Posterior cingulate gyrus (tissue), 11 donors: ENCODE measurements at regions not wholly inside any gene's neighbourhood (a gene's known extent, or its start where the extent isn't known, plus 50 kb on each side); places are given as distances from the start of the nearest gene placed in this dataset.

Source experiments
- DNase-seq, 10 donors: peaks; one replicate each; pipeline versions ENCODE4 v3.0.0 to v3.0.0-alpha.2; 2020 to 2021; ENCODE audit warnings: mixed read lengths in 3 of 10
- intact Hi-C: fragments of 100-400 bp; cut with DNase I; formaldehyde crosslinking; loops from one replicate; pipeline ENCODE4 v1.15.1; 2023

DNA sequence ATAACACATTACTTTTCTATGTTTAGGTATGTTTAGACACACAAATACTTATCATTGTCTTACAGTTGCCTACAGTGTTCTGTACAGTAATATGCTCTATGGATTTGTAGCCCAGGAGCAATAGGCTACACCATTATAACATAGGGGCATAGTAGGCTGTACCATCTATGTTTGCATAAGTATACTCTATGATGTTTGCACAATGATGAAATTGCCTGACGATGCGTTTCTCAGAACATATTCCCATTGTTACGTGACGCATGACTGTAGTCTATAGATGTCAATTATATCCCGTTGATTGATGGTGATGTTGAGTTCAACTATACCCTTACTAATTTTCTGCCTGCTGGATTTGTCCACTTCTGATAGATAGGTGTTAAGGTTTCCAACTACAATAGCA lies 139.4 kb upstream of the PFN2 start:
- no peak for DNase-seq
- intact Hi-C loops, result no loop called here

DNA sequence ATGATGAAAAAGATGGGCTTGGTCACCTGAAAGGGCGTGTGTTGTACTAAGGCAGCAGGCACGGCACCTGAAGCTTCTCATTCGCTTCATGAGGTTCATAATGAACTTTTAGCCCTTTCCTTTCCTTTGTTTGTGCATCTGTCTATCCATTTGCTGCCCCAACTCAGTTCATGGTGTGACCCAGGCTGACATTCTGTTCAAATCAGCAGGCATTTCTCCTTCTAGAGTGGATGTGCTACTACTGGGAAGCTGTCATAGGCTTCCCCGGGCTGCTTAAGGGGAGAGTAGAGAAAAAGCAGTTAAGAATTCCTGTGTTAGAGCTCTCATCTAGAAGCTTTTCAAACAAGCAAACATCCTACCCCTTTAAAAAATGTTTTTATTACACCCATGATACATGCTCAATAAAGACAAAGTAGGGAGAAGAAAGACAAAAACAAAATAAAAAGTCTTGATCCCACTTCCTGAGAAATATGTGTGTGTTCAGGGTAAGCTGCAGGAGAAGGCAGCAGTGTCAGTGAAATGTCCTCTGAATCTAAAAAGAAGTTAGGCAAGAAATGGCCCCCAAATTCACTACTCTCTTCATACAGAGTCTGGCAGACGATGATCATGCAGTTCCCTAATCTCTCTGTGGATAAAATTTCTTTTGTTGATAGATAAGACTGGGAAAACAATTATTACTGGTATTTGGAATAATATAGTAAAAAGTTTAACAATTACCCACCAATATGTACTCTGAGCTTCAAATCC lies 136.9 kb upstream of the PFN2 start:
- no peak for DNase-seq
- intact Hi-C loops, result no loop called here

DNA sequence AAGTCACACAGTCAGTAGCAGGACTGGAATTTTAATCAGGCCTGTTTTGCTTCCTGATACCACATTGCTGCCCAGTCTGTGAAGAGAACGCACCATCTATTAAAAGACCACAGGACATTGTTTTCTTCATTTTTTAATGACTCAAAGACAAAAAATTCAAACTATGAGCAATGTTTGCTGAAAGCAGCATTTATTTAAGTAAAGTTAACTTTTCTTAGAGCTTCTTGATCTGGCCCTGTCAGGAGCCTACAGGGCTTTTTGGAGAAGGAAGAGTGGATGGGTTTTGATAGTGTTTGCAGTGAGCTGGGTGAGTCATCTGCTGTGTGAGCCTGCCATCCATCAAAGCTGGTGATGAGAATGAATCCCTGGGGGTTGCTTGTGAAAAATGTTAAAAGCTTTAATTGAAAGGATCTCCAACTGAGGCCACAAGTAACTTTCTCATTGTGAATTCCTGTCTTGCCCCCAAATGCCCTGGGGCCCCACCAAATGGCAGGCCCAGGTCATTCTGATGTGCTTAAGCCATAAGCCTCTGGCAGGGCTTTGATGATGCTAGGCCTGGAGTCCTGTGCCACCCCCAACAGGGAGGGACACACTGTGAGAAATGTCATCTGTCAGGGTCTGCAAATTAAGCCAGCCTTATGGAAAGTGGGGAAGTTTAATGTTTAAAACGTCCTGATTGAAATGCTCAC lies 136.2 kb upstream of the PFN2 start:
- no peak for DNase-seq
- intact Hi-C loops, result no loop called here

DNA sequence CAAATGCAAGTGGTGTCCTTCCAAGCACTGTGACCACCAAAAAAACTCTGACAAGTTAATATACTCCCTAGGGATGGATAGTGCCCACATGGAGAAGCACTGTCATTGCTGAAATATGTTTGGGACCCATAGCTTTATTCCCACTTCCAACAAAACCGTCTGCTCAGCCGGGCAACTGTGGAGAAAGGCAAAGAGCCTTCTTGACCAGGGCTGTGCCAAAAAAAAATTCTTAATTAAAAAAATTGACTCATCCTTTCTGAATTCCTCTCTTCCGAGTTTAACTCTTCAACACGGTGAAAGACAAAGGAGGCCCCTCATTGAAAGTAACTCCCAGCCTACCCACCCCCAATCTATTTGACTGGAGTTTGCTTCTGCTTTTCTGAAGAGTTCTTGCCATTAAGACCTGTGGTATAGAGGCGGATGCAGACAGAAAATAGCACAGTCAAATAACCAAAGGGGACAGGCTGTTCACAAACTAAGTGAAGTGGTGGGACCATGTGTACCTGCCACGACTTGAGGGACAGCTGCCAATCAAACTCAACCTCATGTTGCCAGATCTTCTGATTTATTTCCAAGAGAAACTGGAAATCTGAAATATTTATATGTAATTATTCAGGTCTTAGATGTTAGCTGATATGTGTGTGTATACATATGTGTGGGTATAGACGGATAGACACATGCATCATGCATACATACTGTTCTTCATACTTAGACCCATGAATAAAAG lies 135.4 kb upstream of the PFN2 start:
- intact Hi-C loops, result no loop called here
- DNase-seq, result no peak

DNA sequence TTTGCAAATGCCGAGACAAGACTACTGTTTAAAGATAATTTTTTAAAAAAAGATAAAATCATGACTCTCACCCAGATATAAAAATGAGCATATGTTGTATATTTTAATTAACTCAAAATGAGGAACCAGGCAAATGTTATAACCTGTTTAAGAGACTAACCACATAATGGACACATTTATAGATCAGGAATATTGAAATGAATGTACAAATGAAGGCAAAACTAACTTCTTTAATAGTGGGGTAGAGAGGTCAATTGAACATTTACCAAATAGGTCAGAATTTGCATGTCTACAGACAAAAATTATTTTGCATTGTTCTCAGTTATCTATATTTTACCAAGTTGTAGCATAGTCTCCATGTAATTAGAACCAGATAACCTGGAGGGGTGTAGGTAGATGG lies 134.3 kb upstream of the PFN2 start:
- no peak for DNase-seq
- intact Hi-C loops, result no loop called here

DNA sequence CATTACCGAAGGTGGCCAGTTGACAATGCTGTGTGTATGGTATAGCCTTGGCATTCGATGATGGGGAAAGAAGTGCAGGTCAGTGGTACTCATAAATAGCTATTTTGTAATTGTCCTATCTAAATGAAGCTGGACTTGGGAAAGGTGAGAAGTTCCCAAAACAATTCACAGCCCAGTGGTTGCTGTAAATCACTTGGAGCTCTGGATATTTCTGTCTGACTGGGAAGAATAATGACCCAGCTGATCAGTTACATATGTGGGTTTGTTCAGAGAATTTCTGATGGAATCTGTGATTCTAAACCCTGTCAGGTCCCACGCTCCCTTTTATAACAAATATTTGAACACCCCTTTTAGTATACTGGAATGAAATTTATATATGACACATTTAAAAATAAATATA lies 133.9 kb upstream of the PFN2 start:
- no peak for DNase-seq

DNA sequence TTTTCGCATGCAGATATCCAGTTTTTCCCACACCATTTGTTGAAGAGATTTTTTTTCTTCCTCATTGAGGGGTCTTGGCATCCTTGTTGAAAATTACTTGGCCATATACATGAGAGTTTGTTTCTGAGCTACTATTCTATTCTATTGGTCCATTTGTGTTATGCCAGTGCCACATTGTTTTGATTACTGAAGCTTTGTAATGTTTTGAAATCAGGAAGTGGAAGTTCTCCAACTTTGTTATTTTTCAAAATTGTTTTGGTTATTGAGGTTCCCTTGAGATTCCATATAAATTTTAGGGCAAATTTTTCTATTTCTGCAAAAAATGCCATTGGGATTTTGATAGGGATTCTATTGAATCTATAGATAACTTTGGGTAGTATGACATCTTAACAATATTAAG lies 130.3 kb upstream of the PFN2 start:
- no peak for DNase-seq
- intact Hi-C loops, result no loop called here

More for the DNA sequence above, 133.9 kb upstream of the PFN2 start:
- intact Hi-C loops, result no loop called here

DNA sequence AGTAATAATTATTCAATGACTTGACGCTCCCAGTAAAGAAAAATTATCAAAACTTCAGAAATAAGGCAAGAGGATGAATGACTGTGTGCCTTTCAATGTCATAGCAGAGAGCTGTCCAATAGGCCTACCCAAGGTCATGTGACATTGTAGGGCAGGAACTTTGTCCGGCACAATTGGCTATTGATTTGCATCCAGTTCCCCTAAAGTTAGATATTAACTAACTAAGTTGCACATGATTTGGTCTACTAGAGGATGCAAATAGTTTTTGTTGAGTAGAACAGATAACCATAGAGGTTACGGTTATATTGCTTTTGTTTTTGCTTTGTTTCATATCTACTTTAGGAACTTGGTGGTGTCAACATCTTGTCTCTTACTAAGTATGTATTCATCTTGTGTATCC lies 127.9 kb upstream of the PFN2 start:
- no peak for DNase-seq
- intact Hi-C loops, result no loop called here

DNA sequence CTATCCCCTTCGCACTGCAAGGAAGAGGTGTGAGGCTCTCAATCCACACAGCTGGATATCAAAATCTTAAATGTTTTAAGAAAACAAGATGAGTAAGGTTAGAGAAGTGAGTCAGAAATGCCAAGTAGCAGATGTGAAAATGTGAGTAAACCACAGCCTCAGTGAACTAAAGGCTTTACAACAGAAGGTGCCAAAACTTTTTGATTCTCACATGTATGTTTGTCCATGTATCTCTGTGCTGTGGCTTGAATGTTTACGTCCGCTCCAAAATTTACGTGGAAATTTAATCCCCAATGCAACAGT lies 126.8 kb upstream of the PFN2 start:
- intact Hi-C loops, result no loop called here

DNA sequence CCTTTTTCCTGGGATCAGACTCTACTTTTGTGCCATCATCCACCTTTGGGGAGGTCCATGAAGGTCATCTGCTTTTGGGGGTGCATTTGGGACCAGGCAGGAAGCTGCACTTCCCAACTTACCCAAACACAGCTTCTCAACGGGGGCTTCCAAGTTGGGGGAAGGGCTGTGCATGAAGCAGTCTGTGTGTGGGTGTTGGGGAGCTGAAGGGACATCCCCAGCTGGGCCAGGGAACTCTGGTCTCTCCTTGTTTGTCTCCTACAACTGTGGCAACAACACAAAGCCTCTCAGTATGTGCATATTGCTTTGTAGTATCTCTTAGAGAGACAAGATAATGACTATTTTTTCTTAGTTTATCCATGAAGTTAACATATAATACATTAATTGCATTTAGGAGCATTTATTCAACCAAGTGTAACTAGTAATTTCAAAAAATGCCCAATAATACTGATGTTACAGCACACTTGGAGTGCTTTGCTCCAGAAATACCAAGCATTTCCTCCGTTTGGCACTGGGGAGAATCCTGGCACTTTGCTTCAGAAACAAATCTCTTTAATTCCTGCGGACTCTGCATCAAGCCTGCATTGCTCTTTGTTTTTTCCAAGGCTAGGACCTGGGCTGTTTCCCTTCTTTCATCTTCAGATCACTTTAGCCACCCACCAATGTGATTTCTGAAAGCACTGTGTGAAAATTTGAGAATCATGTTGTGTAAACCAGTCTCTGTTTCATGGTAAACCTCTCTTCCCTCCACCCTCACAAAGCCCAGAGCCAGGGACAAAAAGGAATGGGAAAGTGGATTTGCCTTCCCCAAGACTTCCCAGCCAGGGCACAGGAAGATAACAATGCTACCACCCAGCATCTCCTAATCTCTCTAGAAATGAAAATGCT lies 126.2 kb upstream of the PFN2 start:
- intact Hi-C loops, result no loop called here
- DNase-seq, result no peak

More for the DNA sequence above, 126.8 kb upstream of the PFN2 start:
- no peak for DNase-seq

DNA sequence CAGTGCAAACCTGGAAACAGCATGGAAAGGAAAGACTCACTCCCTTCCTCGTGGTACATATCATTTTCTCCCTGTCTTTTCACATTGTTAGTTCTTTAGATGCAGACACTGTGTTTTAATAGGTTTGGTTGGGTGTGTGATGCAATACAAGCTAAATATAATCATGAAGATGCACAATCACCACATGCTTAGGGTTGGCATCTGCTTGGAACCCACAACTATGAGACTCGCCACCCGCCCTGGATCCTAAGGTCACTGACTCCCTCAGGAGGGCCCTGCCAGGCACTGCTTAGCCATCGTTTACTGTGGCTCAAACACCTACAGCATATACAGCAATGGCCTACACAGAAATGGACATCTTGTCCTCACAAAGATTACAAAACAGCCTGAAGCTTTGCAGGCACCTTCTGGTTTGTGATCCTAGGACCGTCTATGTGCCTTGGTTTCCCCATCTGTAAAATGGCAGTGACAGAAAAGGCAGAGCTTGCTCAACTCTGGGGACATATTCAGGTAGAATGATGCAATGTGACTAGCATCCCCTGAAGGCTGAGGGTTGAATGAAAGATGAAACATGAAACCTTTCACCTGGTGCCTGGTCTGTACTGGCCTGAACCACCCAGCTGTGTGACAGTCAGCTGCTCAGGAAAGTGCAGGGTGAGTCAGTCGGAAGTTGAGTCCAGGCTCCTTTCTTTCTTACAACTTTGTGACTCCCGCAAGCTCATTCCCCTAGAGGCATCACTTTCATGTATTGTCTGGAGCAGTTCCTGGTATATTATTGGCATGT lies 123.6 kb upstream of the PFN2 start:
- intact Hi-C loops, result no loop called here
- DNase-seq, result no peak

DNA sequence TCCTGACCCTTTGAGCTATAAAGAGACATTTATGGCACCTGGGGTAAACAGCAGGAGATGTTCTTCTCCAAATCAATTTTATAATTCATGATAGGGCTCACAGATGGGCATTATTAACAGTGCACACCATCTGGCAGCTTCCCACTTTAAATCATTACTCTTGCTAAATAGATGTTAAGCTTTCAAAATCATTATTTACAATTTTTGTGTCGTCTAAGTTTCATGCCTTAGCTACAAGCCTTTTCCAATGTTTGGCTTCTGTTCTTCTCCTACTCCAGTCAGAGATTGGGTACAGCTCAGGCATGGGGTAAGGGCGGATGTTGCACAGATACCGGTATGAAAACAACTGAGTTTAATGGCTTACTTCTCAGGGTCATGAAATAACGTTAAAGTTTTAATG lies 120.9 kb upstream of the PFN2 start:
- DNase-seq, result no peak
- intact Hi-C loops, result no loop called here

DNA sequence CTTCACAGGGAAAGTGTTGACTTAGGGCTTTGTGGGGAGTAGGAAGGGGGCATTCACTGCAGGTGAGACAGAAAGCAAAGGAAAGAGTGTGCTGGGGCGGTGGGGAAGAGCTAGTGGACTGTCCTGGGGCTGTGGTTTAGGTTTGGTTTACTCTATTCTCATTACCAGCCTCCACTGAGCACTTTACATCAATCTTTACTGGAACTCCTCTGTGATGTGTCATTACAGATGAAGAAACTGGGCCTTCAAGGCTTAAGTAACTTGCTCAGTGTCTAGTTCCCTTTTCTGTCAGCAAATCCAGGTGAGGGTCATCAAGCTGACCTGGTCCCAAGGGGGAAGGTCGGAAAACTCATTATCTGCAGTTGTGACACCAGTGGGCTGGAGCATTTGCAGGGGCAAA lies 120.2 kb upstream of the PFN2 start:
- DNase-seq, result no peak
- intact Hi-C loops, result no loop called here

DNA sequence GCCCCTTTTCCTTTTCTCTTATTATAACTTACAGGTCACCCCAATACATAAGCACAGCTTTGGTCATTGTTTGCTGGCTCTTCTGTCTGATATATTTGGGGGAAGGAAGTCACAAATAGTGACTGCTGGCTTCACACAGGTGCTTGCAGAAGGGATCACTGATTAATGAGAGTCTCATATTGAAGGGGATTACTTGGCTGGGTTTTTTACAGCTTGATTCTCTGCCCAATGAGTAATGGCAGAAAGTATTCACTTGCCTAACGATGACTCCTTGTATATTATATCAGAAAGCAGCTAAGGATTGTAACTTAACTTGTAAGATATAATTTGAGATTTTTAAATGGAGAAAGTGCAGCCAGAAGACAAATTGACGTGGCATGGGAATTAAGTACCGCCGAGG lies 119.3 kb upstream of the PFN2 start:
- no peak for DNase-seq
- intact Hi-C loops, result no loop called here

DNA sequence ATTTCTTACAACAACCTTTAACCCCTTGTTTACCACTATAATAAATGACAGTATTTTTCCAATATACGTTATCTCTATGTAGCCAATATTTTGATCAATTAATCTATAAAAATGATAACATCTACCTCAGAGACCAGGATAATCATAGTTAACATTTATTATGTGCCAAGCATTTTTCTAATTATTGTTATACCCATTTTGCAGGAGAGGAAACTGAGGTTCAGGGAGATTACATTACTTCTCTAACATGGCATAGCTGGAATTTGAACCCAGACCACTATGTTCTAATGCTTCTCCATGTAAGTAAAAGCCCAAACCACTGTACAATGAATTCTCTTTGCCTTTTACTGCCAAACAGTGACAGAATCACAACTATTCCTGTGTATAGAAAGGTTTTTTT lies 113.4 kb upstream of the PFN2 start:
- intact Hi-C loops, result no loop called here
- no peak for DNase-seq

DNA sequence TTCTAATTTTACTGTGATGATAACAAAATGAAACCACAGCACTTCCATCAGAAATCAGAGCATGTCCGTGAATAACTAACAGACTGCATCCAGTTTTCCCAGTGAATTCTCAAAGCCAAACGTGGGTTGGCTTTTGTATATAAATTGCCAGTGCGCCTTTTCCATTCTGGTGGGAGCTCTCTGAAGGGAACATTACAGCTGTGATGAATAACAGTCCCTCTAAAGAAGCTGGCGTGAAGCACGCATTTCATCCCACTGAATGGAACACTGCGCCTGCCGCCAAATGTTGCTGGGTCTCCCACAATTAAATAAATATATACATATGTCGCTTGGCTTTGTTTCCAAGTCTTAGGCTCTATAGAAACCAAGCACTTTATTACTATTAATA lies 113.0 kb upstream of the PFN2 start:
- intact Hi-C loops, result no loop called here

DNA sequence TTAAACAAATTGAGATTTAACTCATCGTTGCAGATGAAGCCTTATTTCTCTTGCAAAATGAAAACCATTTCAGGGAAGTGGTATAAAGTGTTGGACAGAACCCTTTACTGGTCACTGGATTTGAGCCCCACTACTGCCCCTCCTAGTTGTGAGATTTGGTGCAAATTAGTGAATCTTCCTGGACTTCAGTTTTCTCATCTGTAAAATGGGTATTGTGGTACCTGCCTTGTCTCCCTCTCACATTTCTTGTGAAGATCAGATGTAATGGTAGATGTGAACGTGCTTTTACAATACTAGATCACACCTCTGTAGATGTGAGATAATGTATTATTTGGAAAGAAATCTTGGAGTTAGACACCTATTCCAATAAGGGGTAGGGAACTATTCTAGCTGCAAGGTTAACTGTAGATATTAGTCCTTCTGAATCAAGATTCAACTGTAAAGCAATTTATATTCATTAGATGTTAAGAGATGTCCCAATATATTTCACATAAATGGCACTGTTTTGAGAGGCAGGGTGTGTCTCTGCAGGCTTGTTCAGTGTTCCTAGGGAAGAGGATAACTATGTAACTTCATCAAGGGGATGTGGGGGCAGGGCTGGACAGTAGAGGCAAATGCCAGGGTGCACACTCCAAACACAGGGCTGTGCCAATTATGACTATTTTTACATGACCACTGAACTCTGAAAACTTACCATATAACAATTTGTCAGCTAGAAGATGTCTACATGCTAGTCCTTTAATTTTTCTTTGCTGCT lies 112.4 kb upstream of the PFN2 start:
- intact Hi-C loops, result no loop called here
- no peak for DNase-seq

More for the DNA sequence above, 113.0 kb upstream of the PFN2 start:
- peak in 5 of 10 donors; percentile 22 to 86 (median 33) for DNase-seq

DNA sequence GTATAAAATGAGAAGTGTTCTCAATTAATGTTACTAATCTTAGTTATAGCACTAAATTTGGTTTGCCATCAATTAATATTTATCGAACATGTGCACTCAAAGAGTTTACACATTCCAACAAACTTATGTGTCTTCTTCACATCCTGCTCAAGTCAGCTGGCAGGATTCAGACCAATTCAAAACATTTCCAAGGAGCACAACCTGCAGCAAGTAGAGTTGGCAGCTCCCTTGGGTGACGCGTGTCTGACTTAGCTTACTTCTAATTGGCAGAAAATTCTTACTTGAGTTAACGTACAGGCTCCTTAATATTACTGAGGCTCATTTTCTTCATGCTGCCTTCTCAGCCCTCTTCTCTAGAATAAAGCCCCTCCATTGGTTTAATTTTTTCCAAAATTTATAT lies 110.4 kb upstream of the PFN2 start:
- intact Hi-C loops, result no loop called here
- no peak for DNase-seq

DNA sequence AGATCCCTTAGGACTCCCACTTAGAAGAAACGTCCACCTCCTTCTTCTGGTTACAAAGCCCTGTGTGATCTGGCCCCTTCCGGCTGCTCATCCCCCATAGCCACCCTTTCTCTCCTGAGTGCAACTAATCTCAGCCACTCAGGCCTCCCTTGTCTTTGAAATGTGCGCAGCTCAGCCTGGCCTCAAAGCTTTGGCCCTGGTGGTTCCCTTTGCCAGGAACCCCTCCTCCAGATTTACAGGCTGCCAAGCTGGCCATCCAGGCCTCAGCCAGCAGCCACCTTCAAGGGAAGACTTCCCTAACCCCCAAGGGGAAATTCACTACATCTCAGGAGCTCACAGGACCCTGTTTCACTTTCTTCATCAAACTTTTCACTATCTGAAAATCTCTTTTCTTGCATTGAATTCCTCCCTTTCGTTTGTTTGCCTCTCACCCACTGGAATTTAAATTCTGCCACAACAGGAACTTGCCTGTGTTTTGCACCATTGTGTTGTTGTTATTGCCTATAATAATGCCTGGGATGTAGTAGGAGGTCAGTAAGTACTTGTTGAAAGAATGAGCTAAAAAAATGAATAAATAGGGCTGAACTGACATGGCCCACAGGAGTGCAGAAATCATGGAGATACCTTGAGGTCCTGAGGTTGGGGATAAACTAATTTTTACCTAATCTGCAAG lies 109.5 kb upstream of the PFN2 start:
- intact Hi-C loops, result no loop called here

More for the DNA sequence above, 109.5 kb upstream of the PFN2 start:
- peak in 1 of 10 donors; percentile 73 for DNase-seq
